ENCODE measurements at regions not wholly inside any gene's neighbourhood (a gene's known extent, or its start where the extent isn't known, plus 50 kb on each side); places are given as distances from the start of the nearest gene placed in this dataset.

DNA sequence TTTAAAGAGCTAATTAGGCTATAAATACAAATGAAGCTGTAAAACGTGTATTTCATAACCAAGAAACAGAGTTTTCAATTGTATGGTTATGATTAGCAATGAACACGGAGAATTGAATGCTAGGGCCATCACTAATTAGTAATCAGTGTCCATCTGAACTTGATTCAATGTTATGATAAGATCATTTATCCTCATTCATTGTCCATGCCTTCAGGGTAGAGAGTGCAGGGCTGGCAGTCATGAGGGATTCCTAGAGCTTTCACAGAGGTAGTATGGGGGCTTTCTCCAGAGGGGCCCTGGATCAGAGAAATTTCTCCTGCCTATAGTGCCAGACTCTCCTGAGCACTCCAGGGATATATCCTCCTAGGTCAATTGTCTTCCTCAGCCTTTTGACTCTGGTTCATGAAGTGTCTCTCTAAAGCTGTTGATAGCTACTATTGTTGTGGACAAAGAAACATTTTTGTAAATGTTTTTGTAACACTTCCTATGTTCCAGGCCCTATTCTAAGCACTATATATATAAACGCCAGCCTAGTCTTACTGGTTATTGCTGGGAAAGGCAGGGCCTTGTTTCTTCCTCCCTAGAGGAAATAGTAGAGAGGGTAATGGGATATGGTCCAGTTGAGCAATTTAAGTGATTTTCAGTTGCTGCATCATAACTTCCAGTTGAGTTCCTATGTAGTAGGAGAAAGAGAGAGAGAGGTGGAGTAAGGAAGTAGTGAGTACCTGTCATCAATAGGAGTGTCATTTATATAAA is 249.0 kb downstream of the NFKBIZ start:
- no peaks in the 10 kb centered on the region for H3K36me3 Mint-ChIP-seq
- H3K27ac ChIP-seq (ENCODE audit: low read depth in 1 of 2, low read length in 2 of 2): no peak overlapping the region
- no peaks in the 10 kb centered on the region for H3K4me1 ChIP-seq (ENCODE audit: control insufficient read depth in 1 of 2, insufficient read depth in 2 of 2, low read length in 2 of 2)
- no peaks in the 10 kb centered on the region for H3K79me2 ChIP-seq (ENCODE audit: insufficient read depth, low read length)
- DNase-seq: no peak
- H3K27me3 ChIP-seq (ENCODE audit: control insufficient read depth in 2 of 2, insufficient read depth in 2 of 2, low read length in 2 of 2): no peaks in the 10 kb centered on the region
- H3K27ac Mint-ChIP-seq: no peak overlapping the region
- no peak overlapping the region for H2AFZ ChIP-seq (ENCODE audit: insufficient read depth, low read depth, low read length, poor library complexity, severe bottlenecking)
- intact Hi-C loops (cut with micrococcal nuclease): no loop called here
- no CpG with 5 or more reads among the region's 3 CpGs for WGBS (ENCODE audit: insufficient coverage)
- no peak overlapping the region for H3K9ac ChIP-seq (ENCODE audit: insufficient read depth, low read length, poor library complexity, severe bottlenecking)
- H3K4me1 Mint-ChIP-seq: no peaks in the 10 kb centered on the region
- H3K36me3 ChIP-seq (replicated peaks in 1 of 2; ENCODE audit: control insufficient read depth in 1 of 2, insufficient read depth in 2 of 2, low read length in 2 of 2): no peaks in the 10 kb centered on the region
- no peaks in the 10 kb centered on the region for H3K9me3 ChIP-seq (replicated peaks in 1 of 2; ENCODE audit: control insufficient read depth in 1 of 2, insufficient read depth in 1 of 2, low read length in 2 of 2)
- no peaks in the 10 kb centered on the region for H4K20me1 ChIP-seq (ENCODE audit: insufficient read depth, low read length)
- H3K27me3 Mint-ChIP-seq (ENCODE audit: low read depth in 3 of 3): no peaks in the 10 kb centered on the region
- no peak overlapping the region for H3K4me2 ChIP-seq (replicated peaks; ENCODE audit: extremely low read depth, low read length, poor library complexity, severe bottlenecking)
- no peak overlapping the region for H3K4me3 ChIP-seq (replicated peaks in 1 of 3; ENCODE audit: low read depth in 2 of 3, low read length in 3 of 3)
- H3K4me3 Mint-ChIP-seq: no peak overlapping the region
- TF ChIP-seq, protein P1, sequence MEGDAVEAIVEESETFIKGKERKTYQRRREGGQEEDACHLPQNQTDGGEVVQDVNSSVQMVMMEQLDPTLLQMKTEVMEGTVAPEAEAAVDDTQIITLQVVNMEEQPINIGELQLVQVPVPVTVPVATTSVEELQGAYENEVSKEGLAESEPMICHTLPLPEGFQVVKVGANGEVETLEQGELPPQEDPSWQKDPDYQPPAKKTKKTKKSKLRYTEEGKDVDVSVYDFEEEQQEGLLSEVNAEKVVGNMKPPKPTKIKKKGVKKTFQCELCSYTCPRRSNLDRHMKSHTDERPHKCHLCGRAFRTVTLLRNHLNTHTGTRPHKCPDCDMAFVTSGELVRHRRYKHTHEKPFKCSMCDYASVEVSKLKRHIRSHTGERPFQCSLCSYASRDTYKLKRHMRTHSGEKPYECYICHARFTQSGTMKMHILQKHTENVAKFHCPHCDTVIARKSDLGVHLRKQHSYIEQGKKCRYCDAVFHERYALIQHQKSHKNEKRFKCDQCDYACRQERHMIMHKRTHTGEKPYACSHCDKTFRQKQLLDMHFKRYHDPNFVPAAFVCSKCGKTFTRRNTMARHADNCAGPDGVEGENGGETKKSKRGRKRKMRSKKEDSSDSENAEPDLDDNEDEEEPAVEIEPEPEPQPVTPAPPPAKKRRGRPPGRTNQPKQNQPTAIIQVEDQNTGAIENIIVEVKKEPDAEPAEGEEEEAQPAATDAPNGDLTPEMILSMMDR (IDR thresholded peaks at IDR 0.05): no peak
- H3K9me3 Mint-ChIP-seq: no peaks in the 10 kb centered on the region

DNA sequence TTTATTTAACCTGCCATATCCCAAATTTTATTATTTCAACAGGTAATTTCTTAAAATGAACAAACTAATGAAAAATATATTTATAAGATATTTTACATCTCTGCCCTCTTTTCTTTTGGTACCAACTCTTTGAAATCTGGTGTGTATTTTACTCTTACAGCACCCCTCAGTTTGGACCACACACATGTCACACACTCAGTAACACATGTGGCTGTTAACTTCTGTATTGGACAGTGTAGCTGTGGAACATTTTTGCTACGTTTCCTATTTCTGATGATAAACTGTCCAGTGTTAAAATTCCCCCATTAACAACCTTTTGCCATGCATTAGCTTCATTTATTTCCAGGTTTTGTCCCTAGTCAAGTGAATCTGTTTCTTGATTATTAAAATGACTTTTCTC is 250.6 kb downstream of the NFKBIZ start:
- TF ChIP-seq, protein P1 (IDR thresholded peaks at IDR 0.05): no peak
- Mint-ChIP-seq H3K27me3 (ENCODE audit: low read depth in 3 of 3) (peaks cover 0 to 1% (median 0%) of the 10 kb centered on the region in 3 donors), H3K4me3 (no peak overlapping the region), H3K4me1 (peaks cover 2% of the 10 kb centered on the region), H3K36me3 (no peaks in the 10 kb centered on the region), H3K27ac (no peak overlapping the region), H3K9me3 (no peaks in the 10 kb centered on the region)
- no peaks in the 10 kb centered on the region for H4K20me1 ChIP-seq (ENCODE audit: insufficient read depth, low read length)
- H3K4me3 ChIP-seq (replicated peaks in 1 of 3; ENCODE audit: low read depth in 2 of 3, low read length in 3 of 3): no peak overlapping the region
- no peaks in the 10 kb centered on the region for H3K9me3 ChIP-seq (replicated peaks in 1 of 2; ENCODE audit: control insufficient read depth in 1 of 2, insufficient read depth in 1 of 2, low read length in 2 of 2)
- no peaks in the 10 kb centered on the region for H3K27me3 ChIP-seq (ENCODE audit: control insufficient read depth in 2 of 2, insufficient read depth in 2 of 2, low read length in 2 of 2)
- H3K27ac ChIP-seq (ENCODE audit: low read depth in 1 of 2, low read length in 2 of 2): no peak overlapping the region
- no CpG with 5 or more reads among the region's 1 CpG for WGBS (ENCODE audit: insufficient coverage)
- no peak overlapping the region for H3K9ac ChIP-seq (ENCODE audit: insufficient read depth, low read length, poor library complexity, severe bottlenecking)
- no peak overlapping the region for H2AFZ ChIP-seq (ENCODE audit: insufficient read depth, low read depth, low read length, poor library complexity, severe bottlenecking)
- no peak overlapping the region for H3K4me2 ChIP-seq (replicated peaks; ENCODE audit: extremely low read depth, low read length, poor library complexity, severe bottlenecking)
- intact Hi-C loops (cut with micrococcal nuclease): no loop called here
- H3K79me2 ChIP-seq (ENCODE audit: insufficient read depth, low read length): no peaks in the 10 kb centered on the region
- DNase-seq: no peak
- H3K36me3 ChIP-seq (replicated peaks in 1 of 2; ENCODE audit: control insufficient read depth in 1 of 2, insufficient read depth in 2 of 2, low read length in 2 of 2): no peaks in the 10 kb centered on the region
- no peaks in the 10 kb centered on the region for H3K4me1 ChIP-seq (ENCODE audit: control insufficient read depth in 1 of 2, insufficient read depth in 2 of 2, low read length in 2 of 2)
